OCI-M2 (cell line): ENCODE measurements at regions not wholly inside any gene's neighbourhood (a gene's known extent, or its start where the extent isn't known, plus 50 kb on each side); places are given as distances from the start of the nearest gene placed in this dataset.
"Not testable (repeated sequence)": the region's sequence is repeated elsewhere in the genome, so short reads cannot be mapped to it uniquely, and the experiment has no call there.

Experiments used
- DNase-seq: peaks from one replicate; lab custom pipeline; 2025; ENCODE audit not compliant: unreplicated experiment; lab: John Stamatoyannopoulos, UW

GRCh38 chr2:145925591-145925990, 1405.7 kb upstream of the ZEB2 start:
- DNase-seq: no peak

GRCh38 chr2:145919477-145919876, 1399.6 kb upstream of the ZEB2 start:
- DNase-seq: no peak

- no peak for DNase-seq
These were observed 1399.0 kb upstream of the ZEB2 start for GRCh38 chr2:145918951-145919350.

- DNase-seq: no peak
These were observed 1396.9 kb upstream of the ZEB2 start for GRCh38 chr2:145916799-145917198.

GRCh38 chr2:145914716-145915115, 1394.8 kb upstream of the ZEB2 start:
- DNase-seq: no peak

DNA sequence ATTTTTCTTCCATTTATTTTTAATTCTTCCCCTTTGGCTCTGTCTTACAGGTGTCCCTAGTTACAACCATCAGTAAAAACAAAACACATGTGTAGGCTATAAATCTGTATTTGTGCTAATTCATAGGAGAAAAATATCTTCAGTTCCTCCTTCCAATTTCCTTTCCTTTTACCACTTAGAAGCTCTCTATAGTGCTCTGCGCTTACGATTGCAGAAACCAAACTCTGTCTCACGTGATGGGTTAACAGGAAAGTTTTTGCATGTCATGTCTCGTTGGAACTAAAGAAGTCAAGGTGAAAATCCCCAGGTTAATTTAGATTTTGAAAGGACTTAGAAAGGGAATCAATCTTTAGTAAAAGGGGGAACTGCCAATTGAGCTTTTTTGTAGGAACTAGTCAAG, 1390.5 kb upstream of the ZEB2 start:
- no peak for DNase-seq

- DNase-seq: no peak
These were observed 1389.8 kb upstream of the ZEB2 start for GRCh38 chr2:145909766-145910165.

GRCh38 chr2:145909175-145909755, 1389.3 kb upstream of the ZEB2 start:
- DNase-seq: no peak

GRCh38 chr2:145906354-145906753, 1386.4 kb upstream of the ZEB2 start:
- no peak for DNase-seq

DNA sequence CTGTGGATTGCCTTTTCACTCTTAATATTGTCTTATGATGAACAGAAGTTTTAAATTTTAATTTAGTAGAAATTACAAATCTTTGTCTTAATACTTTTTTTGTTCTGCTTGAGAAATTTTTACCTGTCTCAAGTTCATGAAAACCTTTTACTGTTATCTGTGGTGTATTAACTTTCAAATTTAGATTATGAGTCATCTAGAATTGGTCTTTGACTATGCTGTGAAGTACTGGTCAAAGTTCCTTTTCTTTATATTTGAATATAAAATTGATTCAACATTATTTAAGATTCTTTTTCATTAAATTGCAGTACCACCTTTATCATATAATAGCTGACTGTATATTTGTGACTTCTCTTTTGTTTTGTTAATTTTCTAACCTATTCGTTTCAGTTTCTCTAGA, 1385.5 kb upstream of the ZEB2 start:
- DNase-seq: no peak

- no peak for DNase-seq
These were observed 1377.2 kb upstream of the ZEB2 start for GRCh38 chr2:145897151-145897550.

- DNase-seq: no peak
These were observed 1368.0 kb upstream of the ZEB2 start for GRCh38 chr2:145887915-145888314.

DNA sequence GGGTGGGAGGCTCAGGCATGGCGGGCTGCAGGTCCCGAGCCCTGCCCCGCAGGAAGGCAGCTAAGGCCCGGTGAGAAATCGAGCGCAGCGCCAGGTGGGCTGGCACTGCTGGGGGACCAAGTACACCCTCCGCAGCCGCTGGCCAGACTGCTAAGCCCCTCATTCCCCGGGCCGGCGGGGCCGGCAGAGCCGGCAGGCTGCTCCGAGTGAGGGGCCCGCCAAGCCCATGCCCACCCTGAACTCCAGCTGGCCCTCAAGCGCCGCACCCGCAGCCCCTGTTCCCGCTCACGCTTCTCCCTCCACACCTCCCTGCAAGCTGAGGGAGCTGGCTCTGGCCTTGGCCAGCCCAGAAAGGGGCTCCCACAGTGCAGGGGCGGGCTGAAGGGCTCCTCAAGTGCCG, 1361.1 kb upstream of the ZEB2 start:
- DNase-seq: not testable (repeated sequence)

- DNase-seq: no peak
These were observed 1355.1 kb upstream of the ZEB2 start for GRCh38 chr2:145875016-145875415.

- DNase-seq: no peak
These were observed 1354.5 kb upstream of the ZEB2 start for GRCh38 chr2:145874466-145874865.

DNA sequence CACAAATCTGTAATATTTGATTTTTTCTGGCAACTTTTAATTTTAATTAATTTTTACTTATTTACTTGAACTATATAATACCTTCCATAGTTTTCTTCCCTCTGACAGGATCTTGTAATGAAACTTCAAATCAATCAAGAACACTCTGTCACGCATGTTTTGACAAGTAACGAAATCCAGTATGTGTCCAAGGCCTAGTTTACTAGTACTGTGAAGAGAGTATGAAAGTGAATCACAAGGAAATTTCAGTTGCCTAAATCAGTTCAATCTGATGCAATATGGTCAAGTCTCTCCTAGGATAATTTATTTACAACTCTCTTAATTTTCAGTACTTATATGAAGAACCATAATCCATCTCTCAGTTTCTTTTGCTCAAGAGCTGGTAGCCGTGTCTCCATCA, 1344.6 kb upstream of the ZEB2 start:
- no peak for DNase-seq

DNA sequence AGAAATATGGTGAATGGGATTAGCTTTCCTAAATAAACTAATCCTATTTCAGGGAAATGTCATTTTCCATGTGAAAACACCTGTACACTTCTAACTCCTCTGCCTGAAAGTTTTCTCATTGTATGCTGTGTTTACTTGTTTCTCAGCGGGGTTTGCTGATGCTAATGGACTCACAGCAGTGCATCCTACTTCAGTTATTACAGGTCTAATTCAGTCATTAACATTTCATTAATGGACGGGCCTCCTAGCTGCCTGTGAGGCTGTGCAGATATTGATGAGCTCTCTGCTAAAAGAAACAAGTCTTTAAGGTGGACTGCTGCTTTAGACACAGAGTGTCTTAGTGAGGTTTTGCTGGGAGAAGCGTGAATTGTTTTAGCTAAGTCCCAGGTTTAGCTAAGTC, 1342.0 kb upstream of the ZEB2 start:
- no peak for DNase-seq

DNA sequence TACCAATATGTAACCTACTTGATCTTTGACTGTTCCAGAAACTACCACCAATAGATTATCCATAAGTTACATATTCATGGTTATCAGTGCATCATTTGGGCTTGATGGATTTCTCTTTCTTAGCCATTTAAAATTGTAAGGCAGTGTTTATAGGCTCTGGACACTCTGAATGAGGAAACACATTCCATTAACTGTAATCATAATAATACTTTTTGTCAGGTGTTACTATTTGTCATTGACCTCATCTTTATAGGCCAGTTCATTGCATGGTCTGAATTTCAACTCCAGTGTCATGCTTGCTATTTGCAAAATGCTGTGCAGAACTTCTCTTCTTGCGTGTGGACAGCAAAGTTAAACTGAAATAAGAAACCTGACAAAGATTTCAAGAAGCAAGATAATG, 1340.2 kb upstream of the ZEB2 start:
- DNase-seq: no peak

DNA sequence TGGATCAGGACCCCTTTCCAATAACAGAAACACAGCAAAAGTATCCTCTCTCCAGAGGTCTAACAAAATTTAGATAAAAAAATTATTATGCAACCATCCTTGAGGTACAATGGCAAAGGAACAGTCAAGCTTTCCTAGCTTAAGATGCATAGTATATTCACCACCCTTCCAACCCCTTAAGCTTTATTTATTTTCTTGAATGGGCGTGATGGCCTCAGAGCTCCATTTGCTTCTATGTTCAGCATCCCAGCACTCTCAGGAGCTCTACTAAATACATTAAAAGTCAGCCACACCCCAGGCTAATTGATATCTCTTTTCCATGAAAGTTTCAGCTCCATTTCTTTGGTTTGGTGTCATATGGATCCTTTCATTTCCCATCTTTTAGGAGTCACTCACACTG, 1335.2 kb upstream of the ZEB2 start:
- DNase-seq: no peak

GRCh38 chr2:145854039-145854755, 1334.3 kb upstream of the ZEB2 start:
- DNase-seq: no peak

GRCh38 chr2:145851730-145852129, 1331.8 kb upstream of the ZEB2 start:
- no peak for DNase-seq

DNA sequence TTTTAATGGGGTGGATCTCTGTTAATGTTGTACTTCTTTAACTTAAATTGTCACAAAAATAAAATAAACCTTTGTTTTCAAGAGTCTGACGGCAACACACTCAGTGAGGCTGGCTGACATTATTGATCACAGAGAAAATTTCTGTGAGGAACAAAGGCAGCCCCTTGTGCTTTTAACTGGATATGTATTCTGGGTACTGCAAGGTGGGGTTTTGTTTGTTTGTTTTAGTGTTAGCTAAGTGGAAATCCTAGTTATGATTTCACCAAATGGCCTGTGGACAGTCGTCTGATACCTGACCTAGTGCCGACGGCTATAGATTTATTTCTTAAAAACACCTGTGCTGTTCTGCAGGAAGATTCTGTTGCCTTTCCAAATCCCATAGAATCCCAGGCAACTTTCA, 1329.5 kb upstream of the ZEB2 start:
- no peak for DNase-seq

- no peak for DNase-seq
These were observed 1327.1 kb upstream of the ZEB2 start for GRCh38 chr2:145846982-145847381.
